ENCODE measurements at regions not wholly inside any gene's neighbourhood (a gene's known extent, or its start where the extent isn't known, plus 50 kb on each side); places are given as distances from the start of the nearest gene placed in this dataset.

- no peak overlapping the region for H3K27ac Mint-ChIP-seq (ENCODE audit: unreplicated experiment)
- no peak for TF ChIP-seq CTCF (IDR thresholded peaks at IDR 0.05)
- H3K36me3 Mint-ChIP-seq (ENCODE audit: unreplicated experiment) = no peaks in the 10 kb centered on the region
- no peaks in the 10 kb centered on the region for H3K4me1 Mint-ChIP-seq (ENCODE audit: unreplicated experiment)
- H3K9me3 Mint-ChIP-seq (ENCODE audit: unreplicated experiment) = peaks cover 18% of the 10 kb centered on the region
- H3K4me3 Mint-ChIP-seq (ENCODE audit: unreplicated experiment) = no peak overlapping the region
- H3K27me3 Mint-ChIP-seq (ENCODE audit: unreplicated experiment) = no peaks in the 10 kb centered on the region
- no peak for DNase-seq (ENCODE audit: extremely low spot score, unreplicated experiment)
Observed at GRCh38 chr12:115511305-115511704, 766.2 kb downstream of the MED13L start.

GRCh38 chr12:115508990-115509389, 768.5 kb downstream of the MED13L start:
- Mint-ChIP-seq H3K27me3 (ENCODE audit: unreplicated experiment) (no peaks in the 10 kb centered on the region), H3K4me3 (ENCODE audit: unreplicated experiment) (no peak overlapping the region)

GRCh38 chr12:115507951-115508722, 769.4 kb downstream of the MED13L start:
- no peak for TF ChIP-seq CTCF (IDR thresholded peaks at IDR 0.05)
- Mint-ChIP-seq H3K4me1 (ENCODE audit: unreplicated experiment) (no peaks in the 10 kb centered on the region), H3K27me3 (ENCODE audit: unreplicated experiment) (no peaks in the 10 kb centered on the region), H3K4me3 (ENCODE audit: unreplicated experiment) (no peak overlapping the region), H3K9me3 (ENCODE audit: unreplicated experiment) (peaks cover 9% of the 10 kb centered on the region), H3K27ac (ENCODE audit: unreplicated experiment) (no peak overlapping the region), H3K36me3 (ENCODE audit: unreplicated experiment) (no peaks in the 10 kb centered on the region)
- DNase-seq (ENCODE audit: extremely low spot score, unreplicated experiment) = no peak

More at GRCh38 chr12:115508990-115509389, 768.5 kb downstream of the MED13L start:
- H3K4me1 Mint-ChIP-seq (ENCODE audit: unreplicated experiment) = no peaks in the 10 kb centered on the region
- H3K27ac Mint-ChIP-seq (ENCODE audit: unreplicated experiment) = no peak overlapping the region
- no peak for TF ChIP-seq CTCF (IDR thresholded peaks at IDR 0.05)
- peaks cover 14% of the 10 kb centered on the region for H3K9me3 Mint-ChIP-seq (ENCODE audit: unreplicated experiment)
- no peak for DNase-seq (ENCODE audit: extremely low spot score, unreplicated experiment)
- H3K36me3 Mint-ChIP-seq (ENCODE audit: unreplicated experiment) = no peaks in the 10 kb centered on the region

- H3K4me3 Mint-ChIP-seq (ENCODE audit: unreplicated experiment) = no peak overlapping the region
- no peak overlapping the region for H3K27ac Mint-ChIP-seq (ENCODE audit: unreplicated experiment)
- no peak for DNase-seq (ENCODE audit: extremely low spot score, unreplicated experiment)
- no peaks in the 10 kb centered on the region for H3K27me3 Mint-ChIP-seq (ENCODE audit: unreplicated experiment)
- peaks cover 12% of the 10 kb centered on the region for H3K9me3 Mint-ChIP-seq (ENCODE audit: unreplicated experiment)
- H3K4me1 Mint-ChIP-seq (ENCODE audit: unreplicated experiment) = no peaks in the 10 kb centered on the region
- no peak for TF ChIP-seq CTCF (IDR thresholded peaks at IDR 0.05)
- H3K36me3 Mint-ChIP-seq (ENCODE audit: unreplicated experiment) = no peaks in the 10 kb centered on the region
Observed at GRCh38 chr12:115507560-115507889, 770.0 kb downstream of the MED13L start.

GRCh38 chr12:115506822-115507559, 770.5 kb downstream of the MED13L start:
- Mint-ChIP-seq H3K4me3 (ENCODE audit: unreplicated experiment) (no peak overlapping the region), H3K27ac (ENCODE audit: unreplicated experiment) (no peak overlapping the region), H3K36me3 (ENCODE audit: unreplicated experiment) (no peaks in the 10 kb centered on the region), H3K4me1 (ENCODE audit: unreplicated experiment) (no peaks in the 10 kb centered on the region), H3K9me3 (ENCODE audit: unreplicated experiment) (peaks cover 14% of the 10 kb centered on the region), H3K27me3 (ENCODE audit: unreplicated experiment) (no peaks in the 10 kb centered on the region)
- no peak for DNase-seq (ENCODE audit: extremely low spot score, unreplicated experiment)
- no peak for TF ChIP-seq CTCF (IDR thresholded peaks at IDR 0.05)
